NCI-H2196 treated with DMSO at 0.1 percent for 48 hours (cell line): ENCODE measurements at regions not wholly inside any gene's neighbourhood (a gene's known extent, or its start where the extent isn't known, plus 50 kb on each side); places are given as distances from the start of the nearest gene placed in this dataset.

Experiments used
- DNase-seq: peaks from one replicate; lab custom pipeline; 2025; ENCODE audit not compliant: unreplicated experiment; lab: John Stamatoyannopoulos, UW

DNA sequence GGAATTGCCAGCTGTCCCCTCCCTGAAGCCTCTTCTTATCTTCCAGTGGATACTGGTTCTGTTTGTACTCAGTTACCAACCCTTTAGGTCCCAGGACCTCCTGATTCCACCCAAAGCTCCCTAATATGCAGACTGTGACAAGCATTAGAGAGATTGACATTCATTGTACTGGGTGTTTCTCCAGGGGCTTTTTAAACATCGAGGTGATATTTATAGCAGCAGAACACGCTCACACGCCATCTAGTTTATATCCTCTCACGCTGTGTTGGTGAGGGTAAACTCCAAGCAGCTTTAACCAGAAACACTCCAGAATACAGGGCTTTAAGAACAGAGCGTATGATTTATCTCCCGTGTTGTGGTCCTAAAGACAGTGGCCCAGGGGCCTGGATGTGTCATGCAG, 238.4 kb downstream of the IRF8 start:
- no peak for DNase-seq

DNA sequence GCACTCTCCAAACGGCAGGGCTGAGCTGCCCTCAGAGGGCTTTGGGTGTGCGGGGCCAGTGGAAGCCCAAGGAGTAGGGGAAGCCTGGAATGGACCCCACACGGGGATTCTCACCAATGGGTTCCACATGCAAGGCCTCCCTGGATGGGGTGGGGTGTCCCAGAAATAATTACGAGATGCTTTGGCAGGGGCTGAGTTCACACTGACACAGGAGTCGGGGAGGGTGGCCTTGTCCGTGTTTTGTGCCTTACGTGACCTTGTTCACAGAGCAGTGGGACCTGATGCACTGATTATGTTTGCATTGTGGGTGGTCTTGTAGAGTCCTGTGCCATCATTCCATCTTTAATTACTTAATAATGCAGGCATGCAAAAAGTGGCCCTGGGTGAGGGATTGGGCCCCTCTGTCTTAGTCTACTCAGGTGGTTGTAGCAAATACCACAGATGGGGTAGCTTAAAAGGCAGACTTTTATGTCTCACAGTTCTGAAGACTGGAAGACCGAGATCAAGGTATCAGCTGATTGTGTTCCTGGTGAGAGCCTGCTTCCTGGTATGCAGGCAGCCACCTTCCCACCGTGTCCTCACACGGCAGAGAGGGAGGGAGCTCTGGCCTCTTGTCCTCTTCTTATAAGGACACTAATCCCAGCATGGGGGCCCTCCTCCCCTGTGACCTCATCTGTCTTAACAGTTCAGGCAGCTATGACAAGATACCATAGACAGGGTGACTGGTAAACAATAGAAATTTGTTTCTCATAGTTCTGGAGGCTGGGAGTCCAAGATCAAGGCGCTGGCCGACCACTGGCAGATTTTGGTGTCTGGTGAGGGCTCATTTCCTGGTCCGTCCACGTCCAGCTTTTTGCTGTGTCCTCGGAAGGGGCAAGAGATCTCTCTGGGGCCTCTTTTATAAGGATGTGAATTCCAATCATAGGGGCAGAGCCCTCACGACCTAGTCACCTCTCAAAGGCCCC, 239.4 kb downstream of the IRF8 start:
- no peak for DNase-seq

DNA sequence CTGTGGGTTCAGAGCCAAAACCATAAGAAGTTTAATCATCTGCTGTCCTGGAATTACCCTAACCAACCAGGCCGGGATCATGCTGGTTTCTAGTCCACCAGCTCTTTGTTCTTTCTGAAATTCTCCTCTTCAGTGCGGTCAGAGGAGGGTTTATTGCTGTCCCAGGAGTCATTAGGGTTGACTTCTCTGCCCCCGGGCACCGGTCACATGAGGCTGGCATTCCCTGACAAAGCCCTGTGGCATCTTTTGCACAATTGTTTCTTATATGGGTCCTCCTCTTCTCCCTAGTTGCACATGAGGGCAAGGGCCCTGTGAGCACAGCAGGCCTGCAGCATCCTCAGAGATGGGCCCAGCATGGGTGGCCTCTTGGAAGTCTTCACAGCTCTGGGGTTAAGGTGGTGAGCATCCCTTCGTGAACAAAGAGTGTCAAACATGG, 243.9 kb downstream of the IRF8 start:
- DNase-seq = no peak

DNA sequence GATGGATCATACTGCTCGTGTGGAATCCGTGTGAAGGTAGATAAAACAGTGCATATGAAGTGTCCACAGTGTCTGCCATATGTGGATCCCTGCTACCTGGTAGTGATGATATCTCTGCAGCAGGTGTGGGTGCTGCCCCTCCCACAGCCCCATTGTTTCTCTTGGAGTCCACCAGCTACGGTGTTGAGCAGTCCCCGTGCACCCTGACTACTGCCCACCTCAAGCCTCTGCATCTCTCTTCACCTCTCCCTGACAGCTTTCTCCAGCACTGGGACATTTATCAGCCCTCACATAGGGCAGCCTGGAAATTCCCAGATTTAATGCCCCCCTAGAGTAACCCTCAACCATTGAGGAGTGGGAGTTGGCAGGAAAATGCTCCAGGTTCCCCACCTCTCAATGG, 244.7 kb downstream of the IRF8 start:
- no peak for DNase-seq

DNA sequence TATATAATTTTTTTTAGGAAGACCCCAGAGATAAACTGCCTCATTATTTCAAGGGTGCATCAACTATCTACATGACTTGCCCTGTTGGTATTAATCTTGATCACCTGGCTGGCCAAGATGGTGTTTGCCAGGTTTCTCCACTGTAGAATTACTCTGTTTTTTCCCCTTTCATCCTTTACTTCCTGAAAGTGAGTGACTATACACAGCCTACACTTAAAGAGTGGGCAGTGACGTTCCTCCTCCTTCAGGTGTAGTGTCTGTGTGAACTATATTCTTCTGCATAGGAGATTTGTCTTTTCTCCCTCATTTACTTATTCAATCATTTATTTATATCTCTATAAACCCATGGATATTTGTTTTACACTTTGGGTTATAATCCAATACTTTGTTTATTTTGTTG, 246.7 kb downstream of the IRF8 start:
- DNase-seq = no peak

DNA sequence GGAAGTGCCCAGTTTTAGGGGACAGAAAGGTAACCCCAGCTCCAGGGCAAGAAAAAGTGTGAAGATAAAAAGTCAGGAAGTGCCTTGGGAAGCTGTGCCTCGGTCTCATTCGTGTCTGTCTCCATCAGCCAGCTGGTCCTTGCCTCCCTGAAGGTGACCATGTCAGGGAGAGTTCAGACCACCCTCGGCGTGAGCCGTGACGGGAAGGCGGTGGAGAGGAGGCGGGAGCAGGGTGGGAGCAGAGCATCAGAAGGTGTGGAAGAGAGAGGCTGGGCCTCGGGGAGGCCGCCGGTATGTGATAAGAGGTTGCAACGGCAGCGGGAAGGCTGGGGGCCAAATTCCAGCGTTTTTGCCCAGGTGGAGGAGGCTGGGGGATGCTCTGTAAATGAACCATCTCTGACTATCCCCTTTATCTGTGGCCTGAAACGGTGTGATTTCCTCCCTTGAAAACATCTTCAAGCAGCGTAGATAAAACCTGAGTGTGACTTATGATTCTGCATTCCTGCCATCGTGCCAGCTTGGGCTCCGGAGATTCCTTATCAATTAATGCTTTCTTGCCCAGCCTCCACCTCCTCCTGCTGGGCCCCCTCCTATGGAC, 251.8 kb downstream of the IRF8 start:
- DNase-seq = no peak

DNA sequence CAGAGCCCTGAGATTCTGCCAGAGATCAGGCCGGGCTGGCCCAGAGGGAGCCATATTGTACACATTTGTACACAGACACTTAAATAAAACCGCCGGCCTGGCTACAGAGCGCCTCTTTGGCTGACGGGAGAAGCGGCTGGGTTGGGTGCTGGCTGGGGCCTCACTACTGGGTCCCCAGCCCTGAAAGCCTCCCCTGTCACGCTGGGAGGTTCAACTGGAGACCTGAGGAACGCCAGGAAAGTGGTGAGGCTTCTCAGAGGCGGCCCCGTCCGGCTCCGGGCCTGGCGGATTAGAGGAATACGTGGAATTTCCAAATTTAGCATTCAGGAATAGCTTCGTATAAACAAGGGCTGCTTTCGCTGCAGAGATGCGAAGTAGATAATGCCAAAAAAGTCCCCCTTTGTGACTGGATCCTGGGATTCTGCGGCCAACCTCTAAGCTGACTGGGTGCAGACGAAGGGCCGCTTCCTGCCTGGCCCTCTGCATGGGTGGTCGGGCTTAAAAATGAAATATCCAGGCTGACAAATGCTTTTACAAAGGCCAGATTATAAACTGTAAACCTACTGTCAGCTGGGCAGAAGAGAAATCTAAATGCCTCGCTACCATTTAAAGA, 252.4 kb downstream of the IRF8 start:
- DNase-seq = no peak

DNA sequence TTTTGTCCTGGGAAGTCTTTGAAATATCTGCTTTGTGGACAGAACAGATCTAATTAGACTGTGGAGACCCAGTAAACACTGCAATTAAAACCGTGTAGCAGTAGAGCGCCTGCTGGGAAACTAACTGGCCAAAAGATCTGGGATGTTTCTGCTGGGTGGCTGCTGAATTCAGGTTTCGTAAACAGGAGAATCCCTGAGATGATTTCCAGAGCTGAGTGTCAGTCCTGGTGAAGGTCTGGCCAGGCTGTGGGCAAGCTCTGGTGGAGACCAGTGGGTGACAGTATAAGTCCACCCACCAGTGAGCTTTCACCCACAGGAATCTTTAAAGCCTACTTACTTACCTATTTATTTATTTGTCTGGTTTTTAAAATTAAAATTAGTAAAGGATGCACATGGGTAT, 257.2 kb downstream of the IRF8 start:
- no peak for DNase-seq

DNA sequence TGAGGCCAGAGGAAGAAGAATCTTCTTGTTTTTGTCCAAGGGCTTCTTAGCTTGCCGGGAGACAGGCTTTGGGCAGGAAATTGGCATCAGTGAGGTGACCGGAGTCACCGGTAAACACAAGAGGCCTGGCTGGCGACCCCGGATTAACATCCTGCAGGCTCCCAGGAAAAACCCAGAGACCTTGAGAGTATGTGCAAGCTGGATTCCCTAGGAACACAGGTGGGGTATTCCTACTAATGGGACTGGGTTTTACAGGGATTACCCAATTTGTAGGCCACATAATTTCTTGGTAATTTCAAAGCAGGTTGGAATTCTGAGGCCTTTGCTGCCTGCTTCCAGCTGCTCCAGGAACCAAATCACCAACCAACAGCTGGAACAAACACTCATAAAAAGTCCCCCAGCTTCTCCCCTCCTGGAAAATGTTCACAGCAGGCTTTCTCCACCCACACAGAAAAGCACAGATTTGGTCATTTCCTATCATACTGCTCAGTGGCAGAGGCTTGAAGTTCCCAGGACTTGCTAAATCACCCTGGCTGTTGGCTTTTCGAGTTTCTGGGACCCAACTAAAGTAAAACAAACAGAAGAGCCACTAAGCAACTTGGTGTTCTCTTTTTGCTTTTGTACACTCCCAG, 258.8 kb downstream of the IRF8 start:
- no peak for DNase-seq

DNA sequence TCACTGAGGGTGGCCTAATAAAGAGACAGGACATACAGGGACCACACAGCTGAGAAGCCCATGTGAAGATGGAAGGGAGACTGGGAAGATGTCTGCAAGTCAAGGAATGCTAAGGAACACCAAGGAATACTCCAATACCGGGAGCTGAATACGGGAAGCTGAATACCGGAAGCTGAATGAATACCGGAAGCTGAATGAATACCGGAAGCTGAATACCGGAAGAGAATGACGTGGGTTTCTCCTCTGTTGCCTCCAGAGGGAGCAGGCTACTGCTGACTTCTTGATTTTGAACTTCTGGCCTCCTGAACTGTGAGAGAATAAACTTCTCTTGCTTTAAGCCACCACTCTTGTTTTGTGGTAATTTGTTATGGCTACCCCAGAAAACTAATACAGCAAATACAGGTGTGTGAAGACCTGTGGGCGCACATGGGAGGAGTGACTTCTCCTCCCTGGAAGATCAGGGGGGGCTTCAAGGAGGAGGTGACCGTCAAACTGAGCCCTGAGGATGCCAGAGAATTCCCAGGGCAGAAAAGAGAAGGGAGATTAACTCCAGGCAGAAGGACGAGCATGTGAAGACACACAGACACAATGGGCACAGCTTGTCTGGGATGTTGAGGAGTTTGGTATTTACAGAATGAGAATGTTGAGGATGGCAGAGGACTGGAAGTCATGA, 259.9 kb downstream of the IRF8 start:
- DNase-seq = no peak

DNA sequence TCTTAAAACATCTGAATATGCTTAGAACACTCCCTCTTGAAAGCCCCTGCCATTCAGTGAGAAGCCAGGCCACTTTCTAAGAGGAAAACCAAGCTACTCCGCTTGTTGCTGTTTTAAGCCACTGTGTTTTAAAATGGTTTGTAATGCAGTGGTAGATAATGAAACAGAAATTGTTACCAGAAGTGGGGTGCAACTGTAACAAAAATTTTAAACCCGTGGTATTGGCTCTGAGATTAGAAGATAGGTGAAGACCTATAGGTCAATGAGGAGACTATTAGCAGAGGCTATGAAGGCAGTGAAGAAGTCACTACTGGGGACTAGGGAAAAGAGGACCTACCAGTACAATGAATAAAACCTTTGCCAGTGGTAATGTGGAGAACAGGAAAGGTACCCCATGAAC, 266.5 kb downstream of the IRF8 start:
- no peak for DNase-seq

DNA sequence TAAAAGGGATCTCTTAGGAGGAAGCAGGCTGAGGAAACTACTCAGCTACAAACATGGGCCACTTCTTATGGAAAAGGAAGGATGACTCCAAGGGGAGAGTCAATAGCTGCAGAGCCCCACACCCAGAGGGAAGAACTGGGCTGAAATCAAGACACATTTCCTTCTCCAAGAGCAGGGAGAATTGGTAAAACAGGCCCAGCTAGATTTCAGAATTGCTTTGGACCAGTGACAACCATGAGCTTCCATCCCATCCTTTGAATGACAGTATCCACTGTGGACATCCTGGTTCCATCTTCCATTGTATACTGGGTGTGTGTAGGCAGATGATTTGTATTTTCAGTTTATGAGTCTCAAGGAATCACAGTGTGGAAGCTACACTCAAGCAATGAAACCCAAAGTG, 267.5 kb downstream of the IRF8 start:
- no peak for DNase-seq

DNA sequence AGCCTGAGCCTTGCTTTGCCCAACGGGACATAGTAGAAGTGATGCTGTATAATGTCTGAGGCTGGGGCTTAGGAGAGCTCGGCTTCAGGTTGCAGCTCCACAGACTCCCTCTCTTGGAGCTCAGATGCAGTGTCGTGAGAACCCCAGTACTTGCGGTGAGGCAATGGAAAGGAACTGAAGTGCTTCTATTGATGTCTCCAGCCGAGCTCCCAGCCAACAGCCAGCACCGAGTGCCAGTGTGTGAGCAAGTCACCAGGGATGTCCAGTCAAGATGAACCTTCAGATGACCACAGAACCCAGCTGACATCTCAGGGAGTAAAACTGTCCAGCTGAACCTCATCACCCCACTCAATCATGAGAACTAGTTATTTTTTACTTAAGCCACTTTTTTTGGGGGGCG, 268.1 kb downstream of the IRF8 start:
- DNase-seq = no peak

DNA sequence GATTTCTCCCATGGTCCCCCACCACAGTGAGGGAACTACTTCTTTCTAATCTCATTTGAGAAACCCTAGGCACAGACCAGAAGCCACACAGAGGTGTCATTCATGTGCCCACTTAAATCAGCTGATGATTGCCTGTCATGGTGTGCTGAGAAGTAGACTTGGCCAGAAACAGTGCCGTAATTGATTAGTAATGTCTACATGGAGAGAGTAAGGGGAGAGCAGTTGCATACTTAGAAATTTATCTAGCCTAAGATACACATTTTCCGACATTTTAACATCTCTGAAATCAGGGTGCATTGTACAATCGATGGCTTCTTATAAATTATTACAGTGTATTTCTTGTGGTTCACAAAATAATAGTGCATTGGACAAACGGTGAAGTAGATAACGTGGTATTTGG, 271.8 kb downstream of the IRF8 start:
- DNase-seq = no peak

DNA sequence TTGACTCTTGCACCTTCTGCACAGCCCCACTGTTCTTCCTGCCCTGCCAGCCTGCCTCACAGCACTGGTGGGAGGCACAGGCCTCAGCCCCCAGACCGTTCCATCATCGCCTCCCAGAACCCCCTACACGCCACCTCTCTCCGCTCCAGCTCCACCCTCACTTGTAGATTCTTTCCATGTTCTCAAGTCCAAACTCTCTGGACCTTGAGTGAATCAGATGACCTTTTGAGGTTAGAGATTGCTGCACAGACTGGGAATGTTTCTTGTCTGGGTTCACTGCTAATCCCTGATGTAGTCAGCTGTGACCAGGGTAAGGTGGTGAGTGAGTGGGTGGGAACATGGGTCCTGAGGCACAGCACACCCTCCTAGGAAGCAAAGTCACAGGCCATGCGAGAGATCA, 272.4 kb downstream of the IRF8 start:
- no peak for DNase-seq

DNA sequence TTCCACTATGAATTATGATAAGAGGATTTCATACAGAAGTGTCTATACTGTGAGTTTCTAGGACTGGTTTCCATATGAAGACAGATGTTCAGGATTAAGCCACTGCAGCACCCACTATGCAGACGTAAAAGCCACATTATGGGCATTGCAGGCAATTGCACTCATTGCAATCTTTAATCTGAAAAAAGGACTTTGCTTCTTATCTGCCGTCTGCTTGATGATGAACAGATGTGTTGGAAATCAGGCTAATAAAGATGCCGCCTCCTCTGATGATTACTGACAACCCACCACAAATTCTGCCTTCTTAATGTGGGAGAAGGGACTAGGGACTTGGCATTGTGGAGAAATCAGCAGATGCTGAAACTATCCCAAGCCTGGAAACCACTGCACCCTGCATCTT, 276.9 kb downstream of the IRF8 start:
- DNase-seq = no peak

DNA sequence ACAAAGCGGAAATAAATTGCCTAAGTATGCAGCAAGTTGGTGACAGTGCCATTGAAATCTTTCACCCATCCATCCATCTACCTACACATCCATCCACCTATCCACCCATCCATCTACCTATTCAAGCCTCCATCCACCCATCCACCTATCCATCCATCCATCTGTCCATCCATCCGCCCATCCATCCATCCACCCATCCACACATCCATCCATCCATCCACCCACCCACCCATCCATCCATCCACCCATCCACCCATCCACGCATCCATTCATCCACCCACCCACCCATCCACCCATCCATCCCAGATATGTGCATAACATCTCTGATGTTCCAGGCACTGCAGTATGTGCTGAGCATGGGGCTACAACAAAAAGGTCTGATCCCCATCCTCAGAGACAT, 277.5 kb downstream of the IRF8 start:
- DNase-seq = no peak

DNA sequence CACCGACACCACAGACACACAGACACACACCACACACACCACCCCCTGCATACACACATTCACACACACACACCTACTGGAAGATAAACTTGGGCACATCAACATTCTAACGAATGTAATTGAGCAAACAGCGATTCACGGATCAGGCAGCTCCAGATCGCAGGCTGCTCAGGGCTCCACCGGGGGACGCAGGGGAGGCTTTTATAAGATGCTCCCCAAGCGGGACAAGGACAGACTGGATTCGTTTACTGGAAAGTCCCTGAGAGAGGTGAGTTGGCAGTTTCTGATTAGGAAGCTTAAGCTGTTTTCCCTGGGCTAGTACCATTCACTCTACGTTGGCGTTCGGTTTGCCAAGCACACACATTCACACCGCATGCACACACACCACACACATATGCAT, 281.3 kb downstream of the IRF8 start:
- DNase-seq = no peak

DNA sequence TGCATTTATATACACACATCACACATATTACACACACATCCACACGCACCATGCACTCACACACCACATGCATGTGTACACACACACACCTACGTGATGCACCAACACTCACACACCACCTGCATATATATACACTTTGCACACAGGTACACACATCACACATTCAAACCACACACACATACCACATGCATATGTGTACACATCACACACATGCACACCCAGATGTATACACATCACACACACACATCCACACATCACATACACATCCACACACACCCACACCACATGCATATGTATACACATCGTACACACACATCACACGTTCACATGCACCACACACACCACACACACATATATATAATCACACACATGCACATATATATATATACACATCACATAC, 281.8 kb downstream of the IRF8 start:
- DNase-seq = no peak

DNA sequence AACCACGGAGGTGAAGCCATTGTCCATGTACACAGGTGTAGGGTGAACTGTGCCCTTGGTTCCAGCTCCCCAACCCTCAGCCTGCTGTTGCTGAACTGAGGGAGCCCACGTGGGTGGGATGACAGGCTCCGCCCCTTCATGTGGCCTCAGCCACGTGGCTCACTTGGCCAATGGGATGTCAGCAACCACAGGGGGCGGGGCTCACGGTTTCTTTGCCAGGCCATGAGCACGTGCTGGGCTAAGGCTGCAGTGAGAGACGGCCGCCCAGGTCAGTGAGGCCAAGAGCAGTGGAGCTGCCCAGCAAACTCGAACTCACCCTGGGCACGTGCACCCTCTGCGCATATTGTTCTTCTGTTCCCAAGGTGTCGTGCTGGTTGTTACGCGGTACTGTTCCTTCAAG, 282.6 kb downstream of the IRF8 start:
- DNase-seq = no peak

DNA sequence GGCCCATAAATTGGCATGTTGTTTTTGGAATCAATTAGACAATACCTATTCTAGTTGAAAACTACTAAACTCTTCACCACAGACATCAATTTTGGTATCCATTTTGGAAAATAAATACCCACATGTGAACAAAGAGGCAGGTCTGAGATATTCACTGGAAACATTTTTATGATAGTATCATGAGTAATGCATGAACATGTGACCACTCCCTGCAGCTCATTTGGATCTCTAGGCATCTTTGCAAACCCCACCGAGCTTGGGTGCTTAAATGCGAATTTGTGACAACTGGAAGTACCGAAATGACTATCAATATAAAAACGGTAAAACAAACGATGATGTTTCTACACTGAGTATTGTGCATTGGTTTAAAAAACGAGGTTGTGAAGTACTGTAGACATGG, 285.2 kb downstream of the IRF8 start:
- no peak for DNase-seq
